ENCODE measurements at regions not wholly inside any gene's neighbourhood (a gene's known extent, or its start where the extent isn't known, plus 50 kb on each side); places are given as distances from the start of the nearest gene placed in this dataset.
"Not testable (repeated sequence)": the region's sequence is repeated elsewhere in the genome, so short reads cannot be mapped to it uniquely, and the experiment has no call there.

DNA sequence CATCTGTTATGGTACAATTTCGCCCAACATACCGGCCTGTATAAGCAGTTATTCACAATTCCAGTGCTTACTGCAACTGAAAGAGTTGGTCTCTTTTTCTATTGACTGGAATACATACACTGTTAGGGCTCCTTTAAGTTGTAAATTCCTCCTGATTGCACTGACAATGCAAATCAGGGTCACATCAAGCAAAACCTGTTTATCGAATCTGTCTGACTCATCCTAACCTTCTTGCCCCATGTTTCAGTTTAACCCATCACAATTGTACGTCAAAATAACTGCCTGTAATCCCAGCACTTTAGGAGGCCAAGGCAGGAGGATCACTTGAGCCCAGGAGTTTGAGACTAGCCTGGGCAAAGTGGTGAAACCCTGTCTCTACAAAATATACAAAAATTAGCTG, 105.8 kb upstream of the NBPF11 start:
- H2BK20ac ChIP-seq (ENCODE audit: low read depth, low read length); H3K9me3 ChIP-seq (ENCODE audit: control insufficient read depth, insufficient read depth, low read length); POLR2A ChIA-PET (ENCODE audit: unreplicated experiment); H3K27me3 ChIP-seq (ENCODE audit: control insufficient read depth, insufficient read depth, low read length); in situ Hi-C loops (cut with MboI; ENCODE audit: low sequenced_read_pairs); intact Hi-C loops (cut with micrococcal nuclease); dilution Hi-C loops (cut with HindIII; ENCODE audit: low sequenced_read_pairs, unreplicated experiment); H3K9ac ChIP-seq (ENCODE audit: low read depth, low read length); H2AFZ ChIP-seq (replicated peaks; ENCODE audit: low read length, poor library complexity); H3K4me1 ChIP-seq (ENCODE audit: control insufficient read depth, insufficient read depth, low read length); H3K4me2 ChIP-seq (ENCODE audit: low read depth, low read length); H3K27ac ChIP-seq (ENCODE audit: insufficient read depth, low read length); H2BK5ac ChIP-seq (ENCODE audit: low read depth, low read length, poor library complexity, severe bottlenecking); H3K79me1 ChIP-seq (ENCODE audit: low read depth in 1 of 2, low read length in 2 of 2); H2AK5ac ChIP-seq (ENCODE audit: low read depth, low read length); H4K20me1 ChIP-seq (ENCODE audit: insufficient read depth, low read length); H4K91ac ChIP-seq (ENCODE audit: insufficient read depth, low read depth, low read length); H4K8ac ChIP-seq (ENCODE audit: low read depth in 2 of 2, low read length in 2 of 2); CTCF ChIA-PET; H3K56ac ChIP-seq (ENCODE audit: extremely low read depth, insufficient read depth, low read length); H3K18ac ChIP-seq (ENCODE audit: low read depth, low read length); H3K4me3 ChIP-seq (ENCODE audit: insufficient read depth, low read depth, low read length); H4K5ac ChIP-seq (ENCODE audit: low read depth, low read length); H3K14ac ChIP-seq (replicated peaks; ENCODE audit: low read depth, low read length); H2BK15ac ChIP-seq (ENCODE audit: low read depth, low read length); H2AK9ac ChIP-seq (replicated peaks; ENCODE audit: low read depth, low read length, poor library complexity); H3K23ac ChIP-seq (ENCODE audit: low read depth, low read length); H3K4ac ChIP-seq (ENCODE audit: low read depth, low read length); DNase-seq; BruUV-seq (replicated peaks); H3K36me3 ChIP-seq (ENCODE audit: control insufficient read depth, insufficient read depth, low read length); H2BK120ac ChIP-seq (ENCODE audit: low read depth, low read length); ATAC-seq (ENCODE audit: low read depth); H3K9me1 ChIP-seq (ENCODE audit: insufficient read depth, low read length): not testable (repeated sequence)
- WGBS, 2 experiments (ENCODE audit: extremely low coverage in 2 of 2, insufficient read length in 1 of 2): no CpG with 5 or more reads among the region's 4 CpGs

Data from IMR-90 (cell line).